ENCODE measurements at regions not wholly inside any gene's neighbourhood (a gene's known extent, or its start where the extent isn't known, plus 50 kb on each side); places are given as distances from the start of the nearest gene placed in this dataset.

DNA sequence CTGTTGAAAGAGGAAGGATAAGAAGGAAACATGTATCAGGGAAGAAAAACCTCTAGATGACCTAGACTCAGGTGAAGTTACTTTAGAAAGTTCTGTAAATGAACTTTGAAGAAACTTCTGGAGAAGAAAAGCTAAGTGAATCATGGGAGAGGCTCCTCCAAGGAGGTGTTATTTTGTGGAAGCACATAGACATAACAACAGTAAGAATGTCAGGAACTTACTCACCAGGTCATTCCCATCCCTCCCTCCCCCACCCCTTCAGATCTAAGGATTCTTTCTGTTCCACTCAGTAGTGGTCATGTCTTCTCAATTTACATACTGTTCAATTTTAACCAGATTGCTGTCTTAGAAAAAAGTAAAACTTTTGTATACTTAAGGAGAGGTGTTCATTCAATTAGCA is 310.5 kb upstream of the DDX53 start:
- TF ChIP-seq, protein P1, sequence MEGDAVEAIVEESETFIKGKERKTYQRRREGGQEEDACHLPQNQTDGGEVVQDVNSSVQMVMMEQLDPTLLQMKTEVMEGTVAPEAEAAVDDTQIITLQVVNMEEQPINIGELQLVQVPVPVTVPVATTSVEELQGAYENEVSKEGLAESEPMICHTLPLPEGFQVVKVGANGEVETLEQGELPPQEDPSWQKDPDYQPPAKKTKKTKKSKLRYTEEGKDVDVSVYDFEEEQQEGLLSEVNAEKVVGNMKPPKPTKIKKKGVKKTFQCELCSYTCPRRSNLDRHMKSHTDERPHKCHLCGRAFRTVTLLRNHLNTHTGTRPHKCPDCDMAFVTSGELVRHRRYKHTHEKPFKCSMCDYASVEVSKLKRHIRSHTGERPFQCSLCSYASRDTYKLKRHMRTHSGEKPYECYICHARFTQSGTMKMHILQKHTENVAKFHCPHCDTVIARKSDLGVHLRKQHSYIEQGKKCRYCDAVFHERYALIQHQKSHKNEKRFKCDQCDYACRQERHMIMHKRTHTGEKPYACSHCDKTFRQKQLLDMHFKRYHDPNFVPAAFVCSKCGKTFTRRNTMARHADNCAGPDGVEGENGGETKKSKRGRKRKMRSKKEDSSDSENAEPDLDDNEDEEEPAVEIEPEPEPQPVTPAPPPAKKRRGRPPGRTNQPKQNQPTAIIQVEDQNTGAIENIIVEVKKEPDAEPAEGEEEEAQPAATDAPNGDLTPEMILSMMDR (IDR thresholded peaks at IDR 0.05): no peak
- no peak for TF ChIP-seq POLR2A (IDR thresholded peaks at IDR 0.05)

Measured in body of pancreas (tissue), 4 donors.